GM12872 (cell line): ENCODE measurements at regions not wholly inside any gene's neighbourhood (a gene's known extent, or its start where the extent isn't known, plus 50 kb on each side); places are given as distances from the start of the nearest gene placed in this dataset.

Experiments used
- TF ChIP-seq, protein P1 (sequence below): IDR thresholded peaks from 3 replicates; pipeline ENCODE4 v1.5.1; 2011; ENCODE audit warnings: low read depth, mild to moderate bottlenecking, low read length, moderate library complexity; ENCODE audit not compliant: insufficient read depth

DNA sequence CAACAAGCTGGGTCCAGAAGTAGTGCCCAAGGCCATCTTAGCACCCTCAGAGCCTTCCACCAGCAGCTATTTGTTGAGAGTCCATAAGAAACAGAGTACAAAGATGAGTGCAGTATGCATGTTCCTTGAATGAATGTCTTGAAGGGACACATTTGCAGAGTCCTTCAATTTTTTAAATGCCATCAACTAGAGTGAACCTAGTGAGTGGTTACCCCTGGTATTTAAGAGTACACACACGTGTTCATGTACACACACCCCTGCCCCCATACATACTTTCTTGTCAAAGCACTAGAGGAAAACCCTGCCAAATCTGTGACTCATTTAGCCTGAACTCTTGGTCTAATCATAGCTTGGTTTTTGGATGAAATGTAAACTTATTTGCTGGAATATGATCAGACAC, 84.5 kb upstream of the GALNT15 start:
- TF ChIP-seq, protein P1, sequence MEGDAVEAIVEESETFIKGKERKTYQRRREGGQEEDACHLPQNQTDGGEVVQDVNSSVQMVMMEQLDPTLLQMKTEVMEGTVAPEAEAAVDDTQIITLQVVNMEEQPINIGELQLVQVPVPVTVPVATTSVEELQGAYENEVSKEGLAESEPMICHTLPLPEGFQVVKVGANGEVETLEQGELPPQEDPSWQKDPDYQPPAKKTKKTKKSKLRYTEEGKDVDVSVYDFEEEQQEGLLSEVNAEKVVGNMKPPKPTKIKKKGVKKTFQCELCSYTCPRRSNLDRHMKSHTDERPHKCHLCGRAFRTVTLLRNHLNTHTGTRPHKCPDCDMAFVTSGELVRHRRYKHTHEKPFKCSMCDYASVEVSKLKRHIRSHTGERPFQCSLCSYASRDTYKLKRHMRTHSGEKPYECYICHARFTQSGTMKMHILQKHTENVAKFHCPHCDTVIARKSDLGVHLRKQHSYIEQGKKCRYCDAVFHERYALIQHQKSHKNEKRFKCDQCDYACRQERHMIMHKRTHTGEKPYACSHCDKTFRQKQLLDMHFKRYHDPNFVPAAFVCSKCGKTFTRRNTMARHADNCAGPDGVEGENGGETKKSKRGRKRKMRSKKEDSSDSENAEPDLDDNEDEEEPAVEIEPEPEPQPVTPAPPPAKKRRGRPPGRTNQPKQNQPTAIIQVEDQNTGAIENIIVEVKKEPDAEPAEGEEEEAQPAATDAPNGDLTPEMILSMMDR = no peak

- TF ChIP-seq, protein P1 = no peak
Observed at GRCh38 chr3:16090706-16091105, 83.8 kb upstream of the GALNT15 start.

- TF ChIP-seq, protein P1 = no peak
Observed at GRCh38 chr3:16092923-16093322, 81.6 kb upstream of the GALNT15 start.

GRCh38 chr3:16101295-16102186, 72.9 kb upstream of the GALNT15 start:
- TF ChIP-seq, protein P1 = no peak

GRCh38 chr3:16102187-16102561, 72.3 kb upstream of the GALNT15 start:
- TF ChIP-seq, protein P1 = no peak

GRCh38 chr3:16102905-16103364, 71.5 kb upstream of the GALNT15 start:
- TF ChIP-seq, protein P1 = no peak

DNA sequence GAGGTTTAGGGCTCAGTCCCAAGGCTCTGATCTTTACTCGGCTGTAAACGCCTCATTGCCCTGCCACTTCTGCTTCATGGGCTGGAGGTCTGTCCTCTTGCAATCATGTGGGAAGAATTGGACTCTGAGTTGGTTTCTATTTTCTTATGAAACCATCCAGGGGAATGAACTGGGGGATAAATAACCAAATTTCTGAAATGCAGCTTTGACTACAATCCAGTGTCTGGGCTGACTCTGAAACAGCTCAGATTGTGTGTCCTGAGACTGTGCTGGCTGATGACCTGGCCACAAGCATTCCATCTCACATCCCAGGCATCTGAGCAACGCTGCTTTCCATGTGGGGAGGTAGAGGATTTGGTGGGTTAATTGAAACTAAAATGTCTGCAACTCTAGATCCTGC, 71.0 kb upstream of the GALNT15 start:
- TF ChIP-seq, protein P1 = no peak
